Lower lobe of right lung (tissue), 2 donors: ENCODE measurements at regions not wholly inside any gene's neighbourhood (a gene's known extent, or its start where the extent isn't known, plus 50 kb on each side); places are given as distances from the start of the nearest gene placed in this dataset.

ENCODE experiments used
- ATAC-seq, 2 donors: fragments of 200-7000 bp; cut with Tn5 transposase; one replicate each; pipeline ENCODE4 v1.9.1; 2020 to 2022; ENCODE audit warnings: mild to moderate bottlenecking in 2 of 2, moderate library complexity in 2 of 2
- DNase-seq: peaks from one replicate; pipeline ENCODE4 v3.0.0-alpha.2; 2020
- H3K27ac ChIP-seq: fragments of 200-600 bp; one replicate; pipeline ENCODE4 v1.8.0; 2022
- H3K27me3 ChIP-seq: fragments of 200-600 bp; one replicate; pipeline ENCODE4 v1.8.0; 2022; ENCODE audit warnings: low read depth
- H3K36me3 ChIP-seq: fragments of 200-600 bp; one replicate; pipeline ENCODE4 v1.8.0; 2022; ENCODE audit warnings: mild to moderate bottlenecking
- H3K4me1 ChIP-seq: fragments of 200-600 bp; one replicate; pipeline ENCODE4 v1.8.0; 2022
- H3K4me3 ChIP-seq: fragments of 200-600 bp; one replicate; pipeline ENCODE4 v1.8.0; 2022; ENCODE audit warnings: mild to moderate bottlenecking
- H3K9me3 ChIP-seq: fragments of 200-600 bp; one replicate; pipeline ENCODE4 v1.8.0; 2022
- CTCF ChIP-seq: fragments of 200-600 bp; IDR thresholded peaks from one replicate; pipeline ENCODE4 v1.8.0; 2022; ENCODE audit warnings: antibody characterized with exemption, mild to moderate bottlenecking
- intact Hi-C: fragments of 100-400 bp; cut with DNase I; formaldehyde crosslinking; loops from one replicate; pipeline ENCODE4 v1.11.0; 2022
- donor health status: DM: no; HTN: yes; CAD: no; lungs with severe emphysema.

- no peaks in the 10 kb centered on the region for H3K27me3 ChIP-seq
- TF ChIP-seq CTCF, result no peak
- H3K27ac ChIP-seq, result no peak overlapping the region
- intact Hi-C loops, result no loop called here
- no peaks in the 10 kb centered on the region for H3K4me1 ChIP-seq
- ATAC-seq (no peak), DNase-seq (no peak)
- no peaks in the 10 kb centered on the region for H3K36me3 ChIP-seq
- H3K4me3 ChIP-seq, result no peak overlapping the region
- H3K9me3 ChIP-seq, result peaks cover 8% of the 10 kb centered on the region
Measured at GRCh38 chr4:145427991-145428390, 53.7 kb upstream of the SMAD1 start.

GRCh38 chr4:145427221-145427620 lies 54.4 kb upstream of the SMAD1 start:
- no peak for ATAC-seq
- no peaks in the 10 kb centered on the region for H3K36me3 ChIP-seq
- H3K4me3 ChIP-seq, result no peak overlapping the region
- H3K27me3 ChIP-seq, result no peaks in the 10 kb centered on the region
- H3K4me1 ChIP-seq, result no peaks in the 10 kb centered on the region
- TF ChIP-seq CTCF, result no peak
- peaks cover 8% of the 10 kb centered on the region for H3K9me3 ChIP-seq
- DNase-seq, result no peak
- intact Hi-C loops, result no loop called here
- no peak overlapping the region for H3K27ac ChIP-seq

- Histone ChIP-seq H3K9me3 (peaks cover 8% of the 10 kb centered on the region), H3K4me3 (no peak overlapping the region), H3K27me3 (no peaks in the 10 kb centered on the region), H3K4me1 (no peaks in the 10 kb centered on the region), H3K27ac (no peak overlapping the region), H3K36me3 (no peaks in the 10 kb centered on the region)
- TF ChIP-seq CTCF, result no peak
- DNase-seq (no peak), ATAC-seq (no peak)
- intact Hi-C loops, result no loop called here
Measured at GRCh38 chr4:145423017-145423708, 58.5 kb upstream of the SMAD1 start.

GRCh38 chr4:145420595-145421214 lies 60.9 kb upstream of the SMAD1 start:
- no peak for ATAC-seq
- Histone ChIP-seq H3K9me3 (peaks cover 8% of the 10 kb centered on the region), H3K27ac (no peak overlapping the region), H3K27me3 (no peaks in the 10 kb centered on the region), H3K4me3 (no peak overlapping the region), H3K36me3 (no peaks in the 10 kb centered on the region), H3K4me1 (no peaks in the 10 kb centered on the region)
- TF ChIP-seq CTCF, result no peak
- intact Hi-C loops, result no loop called here
- no peak for DNase-seq

GRCh38 chr4:145418739-145419138 lies 62.9 kb upstream of the SMAD1 start:
- Histone ChIP-seq H3K36me3 (no peaks in the 10 kb centered on the region), H3K4me3 (no peak overlapping the region), H3K9me3 (peaks cover 3% of the 10 kb centered on the region), H3K27me3 (no peaks in the 10 kb centered on the region), H3K4me1 (no peaks in the 10 kb centered on the region), H3K27ac (no peak overlapping the region)
- intact Hi-C loops, result no loop called here
- ATAC-seq, result no peak
- DNase-seq, result no peak
- TF ChIP-seq CTCF, result no peak
